Neural progenitor cell (in vitro differentiated cells): ENCODE measurements at regions not wholly inside any gene's neighbourhood (a gene's known extent, or its start where the extent isn't known, plus 50 kb on each side); places are given as distances from the start of the nearest gene placed in this dataset.

ENCODE experiments used
- CTCF ChIP-seq: fragments of 200-600 bp; sonication (generic); IDR thresholded peaks from 2 replicates; pipeline ENCODE4 v1.5.1; 2017; ENCODE audit warnings: antibody characterized with exemption, mild to moderate bottlenecking
- EZH2 ChIP-seq: fragments of 200-600 bp; sonication (generic); IDR thresholded peaks from 2 replicates; pipeline ENCODE4 v1.6.1; 2017; ENCODE audit warnings: antibody characterized with exemption, mild to moderate bottlenecking, moderate library complexity

GRCh38 chr9:2248768-2249265, 233.7 kb downstream of the SMARCA2 start:
- no peak for TF ChIP-seq CTCF
- no peak for TF ChIP-seq EZH2
